Duodenal mucosa (tissue), 2 donors: ENCODE measurements at regions not wholly inside any gene's neighbourhood (a gene's known extent, or its start where the extent isn't known, plus 50 kb on each side); places are given as distances from the start of the nearest gene placed in this dataset.

ENCODE experiments used
- H3K27ac ChIP-seq: one replicate; pipeline ENCODE4 v1.7.0; 2013; ENCODE audit warnings: low read depth, low read length
- H3K27me3 ChIP-seq, 2 donors: one replicate each; pipeline ENCODE4 v1.7.0; 2013; ENCODE audit warnings: low read length in 2 of 2, control low read depth in 1 of 2; ENCODE audit not compliant: insufficient read depth in 2 of 2, control insufficient read depth in 1 of 2
- H3K36me3 ChIP-seq, 2 donors: one replicate each; pipeline ENCODE4 v1.7.0; 2013; ENCODE audit warnings: low read length in 2 of 2, control low read depth in 1 of 2; ENCODE audit not compliant: insufficient read depth in 2 of 2, control insufficient read depth in 1 of 2
- H3K4me1 ChIP-seq, 2 donors: one replicate each; pipeline ENCODE4 v1.7.0; 2013; ENCODE audit warnings: low read length in 2 of 2, control low read depth in 1 of 2; ENCODE audit not compliant: insufficient read depth in 2 of 2, control insufficient read depth in 1 of 2
- H3K4me3 ChIP-seq, 2 donors: one replicate each; pipeline ENCODE4 v1.7.0; 2013; ENCODE audit warnings: low read length in 2 of 2, low read depth in 1 of 2
- H3K9ac ChIP-seq, 2 donors: one replicate each; pipeline ENCODE4 v1.7.0; 2013; ENCODE audit warnings: low read length in 2 of 2, low read depth in 1 of 2
- H3K9me3 ChIP-seq, 2 donors: one replicate each; pipeline ENCODE4 v1.7.0; 2013; ENCODE audit warnings: low read length in 2 of 2, control low read depth in 1 of 2; ENCODE audit not compliant: control insufficient read depth in 1 of 2

- H3K4me3 ChIP-seq = no peak overlapping the region
- H3K27ac ChIP-seq = no peak overlapping the region
- H3K9me3 ChIP-seq = no peaks in the 10 kb centered on the region
- no peaks in the 10 kb centered on the region for H3K36me3 ChIP-seq
- H3K27me3 ChIP-seq = peaks cover 0 to 2% of the 10 kb centered on the region in 2 donors
- no peak overlapping the region for H3K9ac ChIP-seq
- no peaks in the 10 kb centered on the region for H3K4me1 ChIP-seq
Measured at GRCh38 chr11:11113626-11114025, 239.4 kb downstream of the CSNK2A3 start.

GRCh38 chr11:11108026-11108425 lies 245.0 kb downstream of the CSNK2A3 start:
- Histone ChIP-seq H3K27ac (no peak overlapping the region), H3K36me3 (no peaks in the 10 kb centered on the region), H3K9me3 (no peaks in the 10 kb centered on the region), H3K4me3 (no peak overlapping the region), H3K4me1 (no peaks in the 10 kb centered on the region), H3K27me3 (no peaks in the 10 kb centered on the region), H3K9ac (no peak overlapping the region)

- Histone ChIP-seq H3K27ac (no peak overlapping the region), H3K27me3 (peaks cover 0 to 2% of the 10 kb centered on the region in 2 donors), H3K9me3 (no peaks in the 10 kb centered on the region), H3K9ac (no peak overlapping the region), H3K36me3 (no peaks in the 10 kb centered on the region), H3K4me3 (no peak overlapping the region), H3K4me1 (no peaks in the 10 kb centered on the region)
Measured at GRCh38 chr11:11107076-11107723, 245.8 kb downstream of the CSNK2A3 start.

GRCh38 chr11:11105361-11105760 lies 247.5 kb upstream of the ZBED5 start:
- Histone ChIP-seq H3K4me3 (no peak overlapping the region), H3K27me3 (peaks cover 0 to 2% of the 10 kb centered on the region in 2 donors), H3K4me1 (no peaks in the 10 kb centered on the region), H3K9ac (no peak overlapping the region), H3K9me3 (no peaks in the 10 kb centered on the region), H3K36me3 (no peaks in the 10 kb centered on the region), H3K27ac (no peak overlapping the region)

GRCh38 chr11:11095831-11096723 lies 238.2 kb upstream of the ZBED5 start:
- Histone ChIP-seq H3K4me3 (no peak overlapping the region), H3K4me1 (no peaks in the 10 kb centered on the region), H3K27me3 (peaks cover 2 to 3% of the 10 kb centered on the region in 2 donors), H3K27ac (no peak overlapping the region), H3K9me3 (peaks cover 3 to 6% of the 10 kb centered on the region in 2 donors), H3K36me3 (no peaks in the 10 kb centered on the region), H3K9ac (no peak overlapping the region)

GRCh38 chr11:11090495-11090894 lies 232.6 kb upstream of the ZBED5 start:
- H3K9me3 ChIP-seq = peaks cover 3 to 6% of the 10 kb centered on the region in 2 donors
- H3K27ac ChIP-seq = no peak overlapping the region
- H3K27me3 ChIP-seq = peaks cover 0 to 1% of the 10 kb centered on the region in 2 donors
- no peak overlapping the region for H3K4me3 ChIP-seq
- H3K4me1 ChIP-seq = no peaks in the 10 kb centered on the region
- no peaks in the 10 kb centered on the region for H3K36me3 ChIP-seq
- no peak overlapping the region for H3K9ac ChIP-seq

GRCh38 chr11:11089805-11090204 lies 232.0 kb upstream of the ZBED5 start:
- Histone ChIP-seq H3K36me3 (no peaks in the 10 kb centered on the region), H3K9ac (no peak overlapping the region), H3K27me3 (no peaks in the 10 kb centered on the region), H3K4me1 (no peaks in the 10 kb centered on the region), H3K9me3 (peaks cover 3 to 6% of the 10 kb centered on the region in 2 donors), H3K27ac (no peak overlapping the region), H3K4me3 (no peak overlapping the region)

- peaks cover 0 to 7% of the 10 kb centered on the region in 2 donors for H3K27me3 ChIP-seq
- H3K4me3 ChIP-seq = no peak overlapping the region
- H3K9ac ChIP-seq = no peak overlapping the region
- H3K9me3 ChIP-seq = peaks cover 3 to 6% of the 10 kb centered on the region in 2 donors
- H3K36me3 ChIP-seq = no peaks in the 10 kb centered on the region
- no peak overlapping the region for H3K27ac ChIP-seq
- H3K4me1 ChIP-seq = no peaks in the 10 kb centered on the region
Measured at GRCh38 chr11:11086979-11087378, 229.1 kb upstream of the ZBED5 start.

- Histone ChIP-seq H3K36me3 (no peaks in the 10 kb centered on the region), H3K4me1 (no peaks in the 10 kb centered on the region), H3K9ac (no peak overlapping the region), H3K27ac (no peak overlapping the region), H3K4me3 (no peak overlapping the region), H3K9me3 (no peaks in the 10 kb centered on the region), H3K27me3 (peaks cover 0 to 7% of the 10 kb centered on the region in 2 donors)
Measured at GRCh38 chr11:11085580-11085979, 227.7 kb upstream of the ZBED5 start.

GRCh38 chr11:11084337-11084736 lies 226.5 kb upstream of the ZBED5 start:
- Histone ChIP-seq H3K4me3 (no peak overlapping the region), H3K9ac (no peak overlapping the region), H3K27me3 (peaks cover 0 to 7% of the 10 kb centered on the region in 2 donors), H3K9me3 (no peaks in the 10 kb centered on the region), H3K36me3 (no peaks in the 10 kb centered on the region), H3K27ac (no peak overlapping the region), H3K4me1 (no peaks in the 10 kb centered on the region)
